Stimulated activated CD8-positive, alpha-beta memory T cell treated with anti-CD3 and anti-CD28 coated beads, Interleukin-12 subunit alpha, Interleukin-12 subunit beta, amount 100 ng/mL, for 24 hours (primary cell): ENCODE measurements at regions not wholly inside any gene's neighbourhood (a gene's known extent, or its start where the extent isn't known, plus 50 kb on each side); places are given as distances from the start of the nearest gene placed in this dataset.

Experiments
- DNase-seq: peaks from one replicate; pipeline ENCODE4 v3.0.0-alpha.2; 2020; ENCODE audit errors: extremely low read depth

DNA sequence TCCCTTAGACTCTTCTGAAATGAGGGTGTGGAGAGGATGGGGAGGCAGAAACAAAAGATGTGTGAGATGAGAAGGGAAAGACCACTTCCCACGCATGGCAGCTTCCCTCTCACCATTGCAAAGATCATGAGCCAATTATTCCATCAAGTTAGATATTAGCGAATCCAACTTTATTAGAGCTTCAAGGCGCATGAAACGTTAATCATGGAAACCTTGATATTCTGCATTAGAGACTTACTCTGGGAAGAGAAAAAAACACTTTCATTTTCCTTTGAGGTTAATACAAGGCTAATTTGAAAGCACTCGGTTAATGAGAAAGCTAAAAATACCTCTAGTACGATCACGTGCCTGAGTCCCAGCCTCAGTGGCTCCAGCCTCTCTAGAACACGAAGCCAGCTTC is 220.6 kb upstream of the RPL38 start:
- DNase-seq = no peak

DNA sequence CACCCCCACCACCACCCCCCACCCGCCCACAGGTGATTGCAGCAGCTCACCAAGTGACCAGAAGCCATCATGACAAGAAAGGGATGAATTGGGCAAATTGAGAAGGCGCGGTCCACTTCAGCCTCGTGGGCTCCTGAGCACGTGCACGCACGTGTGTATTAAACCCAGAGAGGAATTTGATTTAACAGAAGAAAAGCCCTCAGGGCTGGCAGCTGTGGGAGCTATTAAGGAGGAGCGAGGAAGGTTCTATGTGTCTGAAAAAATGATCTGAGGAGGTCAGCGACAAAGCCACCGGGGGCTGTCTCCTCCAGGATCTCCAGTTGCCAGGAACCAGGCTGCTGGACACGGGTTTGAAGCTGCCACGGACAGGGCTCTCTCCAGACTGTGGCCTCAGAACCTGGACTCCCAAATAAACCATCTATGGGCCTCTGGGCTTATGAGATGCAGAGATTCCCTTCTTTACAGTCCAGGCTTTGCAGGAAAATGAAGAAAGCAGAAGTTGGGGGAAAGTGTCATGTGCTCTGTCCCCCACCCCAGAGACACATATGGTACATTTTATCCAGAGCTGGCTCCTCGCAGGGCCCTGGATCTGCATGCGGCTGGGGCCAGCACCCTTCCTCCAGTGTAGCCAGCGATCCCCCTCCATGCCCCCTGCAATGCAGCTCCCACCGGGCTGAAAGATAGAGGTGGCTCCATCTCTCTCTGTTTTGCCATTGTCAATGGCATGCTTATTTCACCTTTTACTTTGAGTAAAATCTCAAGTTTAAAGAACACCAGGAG is 219.7 kb upstream of the RPL38 start:
- no peak for DNase-seq

DNA sequence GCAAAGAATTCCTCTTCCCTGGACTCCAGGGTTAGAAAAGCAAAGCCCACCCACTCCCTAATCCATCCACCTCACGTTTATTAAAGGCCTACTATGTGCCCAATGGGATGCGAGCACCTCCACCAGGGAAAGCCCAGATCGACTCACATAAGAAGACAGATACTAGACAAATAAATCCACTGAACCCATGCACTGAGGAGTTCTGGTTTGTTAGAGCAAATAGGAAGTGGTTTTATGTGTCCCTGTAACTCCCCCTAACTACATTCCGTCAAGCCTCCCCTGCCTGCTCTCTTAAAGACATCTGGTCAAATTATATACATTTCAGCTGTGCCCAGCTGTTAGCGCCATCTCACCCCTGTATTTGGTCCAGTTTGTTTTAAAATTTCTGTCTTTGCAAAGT is 218.5 kb upstream of the RPL38 start:
- DNase-seq = no peak

DNA sequence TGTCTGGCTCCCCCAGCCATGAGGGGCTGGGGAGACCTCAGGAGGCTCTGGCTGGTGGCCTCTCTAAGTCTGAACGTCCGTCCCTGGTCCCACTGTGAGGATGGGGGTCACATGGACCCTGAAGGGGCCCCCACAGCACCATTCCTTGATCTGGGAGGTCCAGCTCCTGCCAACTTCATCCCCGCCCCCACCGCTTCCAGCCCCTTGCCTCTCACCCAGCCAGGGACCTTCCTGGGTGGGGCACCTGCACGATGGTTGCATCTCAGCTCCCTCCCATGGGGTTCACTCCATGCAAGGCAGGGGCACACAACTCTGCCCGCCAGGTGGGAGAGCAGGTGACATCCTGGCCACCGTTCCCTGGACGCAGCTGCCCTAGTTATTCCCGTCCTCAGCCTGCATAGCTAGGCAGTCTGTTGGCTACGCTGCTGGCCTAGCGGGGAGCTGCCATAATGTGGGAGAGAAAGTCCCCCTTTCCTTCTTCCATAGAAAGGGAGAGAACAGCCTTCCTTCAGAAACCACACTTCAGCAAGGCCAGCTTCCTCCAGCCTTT is 217.9 kb upstream of the RPL38 start:
- DNase-seq = no peak

DNA sequence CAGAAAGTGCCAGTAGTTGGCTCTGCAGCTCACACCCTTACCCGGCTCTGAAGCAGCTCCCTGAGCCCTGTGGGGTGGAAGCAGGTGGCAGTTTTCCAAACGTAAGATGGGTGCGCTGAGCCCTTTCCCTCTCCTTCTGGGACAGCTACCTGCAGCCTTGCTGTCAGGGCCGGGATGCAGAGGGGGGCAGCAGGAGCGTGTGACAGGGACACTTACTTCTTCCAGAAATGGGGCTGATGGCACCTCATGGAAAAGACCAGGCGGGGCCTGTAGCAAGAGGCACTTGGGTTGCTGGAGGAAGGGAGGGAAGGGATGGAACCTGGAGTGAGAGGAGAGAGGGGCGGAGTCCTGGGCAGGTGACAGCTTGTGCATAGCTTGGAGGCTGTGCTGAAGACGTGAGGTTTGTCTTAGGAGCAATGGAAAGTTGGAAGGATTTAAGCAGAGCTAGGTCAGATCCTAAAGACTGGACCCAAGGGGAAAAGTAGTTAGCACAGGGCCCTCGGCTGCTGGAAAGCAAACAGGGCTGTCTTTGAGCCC is 216.8 kb upstream of the RPL38 start:
- no peak for DNase-seq

DNA sequence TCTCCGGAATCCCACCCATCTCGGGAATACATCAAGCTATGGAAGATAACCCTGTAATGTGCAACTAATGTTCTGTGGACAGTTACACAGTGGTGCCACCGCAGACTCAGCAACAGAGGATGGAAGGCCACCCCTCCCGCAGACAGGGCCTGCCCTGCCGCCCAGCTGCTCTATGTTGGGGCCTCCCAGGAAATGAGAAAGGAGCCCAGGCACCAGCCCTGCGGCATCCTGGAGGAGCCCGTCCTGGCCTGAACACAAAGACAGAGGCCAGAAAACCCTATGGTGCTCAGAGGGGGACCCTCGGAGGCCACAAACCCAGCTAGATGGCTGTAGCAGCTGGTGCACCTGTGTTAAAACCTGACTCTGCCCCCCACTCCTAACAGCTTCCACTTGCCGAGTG is 216.1 kb upstream of the RPL38 start:
- DNase-seq = no peak

DNA sequence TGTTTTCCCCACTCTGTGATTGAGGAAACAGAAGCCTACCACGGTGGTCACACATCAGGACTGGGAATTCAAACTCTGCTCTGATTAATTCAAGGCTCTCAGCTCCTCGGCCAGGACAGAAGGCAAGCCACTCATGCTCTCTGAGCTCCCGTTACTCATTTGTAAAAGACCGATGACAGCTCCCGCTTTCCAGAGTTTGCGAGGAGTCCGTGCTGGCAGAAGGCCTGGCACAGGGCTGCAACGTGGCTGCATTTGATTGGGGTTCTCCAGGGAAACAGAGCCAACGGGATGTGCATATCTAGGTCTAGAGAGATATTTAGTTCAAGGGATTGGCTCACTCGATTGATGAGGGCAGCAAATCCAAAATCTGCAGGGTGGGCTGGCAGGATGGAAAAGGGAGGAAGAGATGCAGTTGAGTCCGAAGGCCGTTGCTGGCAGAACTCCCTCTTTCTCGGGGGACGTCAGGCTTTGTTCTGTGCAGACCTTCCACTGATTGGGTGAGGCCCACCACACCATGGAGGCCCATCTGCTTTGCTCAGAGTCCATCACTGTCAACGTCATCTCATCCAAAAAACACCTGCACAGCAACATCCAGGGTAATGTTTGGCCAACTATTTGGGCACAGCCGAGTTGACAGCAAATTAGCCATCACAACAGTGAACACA is 215.5 kb upstream of the RPL38 start:
- DNase-seq = no peak

DNA sequence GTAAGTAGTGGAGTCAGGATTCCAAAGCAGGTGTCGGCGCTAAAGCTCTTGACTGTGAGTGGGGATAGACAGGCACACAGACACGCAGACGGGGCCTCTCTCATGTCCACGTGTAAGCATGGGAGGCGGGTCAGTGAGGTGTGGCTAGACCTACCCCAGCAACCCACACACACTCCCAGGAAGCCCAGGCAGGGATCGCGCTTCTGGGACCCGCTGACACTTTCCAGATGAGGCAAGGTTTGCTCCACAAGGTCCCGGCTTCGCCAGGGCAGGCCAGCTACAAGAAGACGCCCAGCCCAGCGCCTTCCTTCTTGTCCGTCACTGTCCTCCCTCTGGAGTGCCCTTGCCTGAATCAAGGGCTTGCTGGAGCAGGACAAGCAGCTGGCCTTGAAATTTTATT is 213.8 kb upstream of the RPL38 start:
- DNase-seq = no peak

DNA sequence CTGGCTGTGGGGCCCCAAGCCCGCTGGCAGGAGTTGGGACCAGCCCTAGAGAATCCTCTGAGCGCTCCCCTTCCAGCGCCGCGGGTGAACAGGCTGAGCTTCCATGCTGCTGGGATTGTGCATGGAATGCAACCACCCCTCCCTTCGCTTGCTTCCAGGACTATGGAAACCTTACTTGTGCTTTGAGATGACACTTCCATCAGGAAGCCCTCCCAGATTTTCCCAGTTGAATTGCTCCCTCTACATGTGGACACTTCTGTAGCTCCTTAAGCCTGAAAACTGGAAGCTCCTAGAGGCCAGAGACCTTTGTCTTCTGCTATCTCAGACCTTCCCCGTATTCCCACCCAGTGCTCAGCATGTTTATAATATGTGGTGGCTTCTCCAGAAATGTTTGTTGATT is 213.2 kb upstream of the RPL38 start:
- DNase-seq = no peak

DNA sequence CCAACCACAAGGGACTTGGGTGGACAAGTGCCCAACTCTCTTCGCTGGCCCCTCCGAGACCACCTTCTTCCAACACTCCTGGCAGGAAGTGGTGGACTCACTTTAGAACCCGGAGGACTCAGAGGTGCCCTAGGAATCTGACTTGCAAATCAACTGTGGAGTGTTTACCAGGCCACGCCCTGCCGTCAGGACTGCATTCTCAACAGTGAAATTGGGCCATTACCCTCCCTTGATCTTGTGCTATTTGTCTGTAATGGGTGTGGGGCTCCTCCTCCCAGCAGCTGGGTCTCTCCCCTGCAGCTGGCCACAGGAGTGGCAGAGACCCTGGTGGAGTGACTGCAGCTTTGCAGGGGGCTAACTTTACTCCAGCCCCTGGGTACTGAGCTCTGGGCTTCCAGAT is 212.2 kb upstream of the RPL38 start:
- no peak for DNase-seq

DNA sequence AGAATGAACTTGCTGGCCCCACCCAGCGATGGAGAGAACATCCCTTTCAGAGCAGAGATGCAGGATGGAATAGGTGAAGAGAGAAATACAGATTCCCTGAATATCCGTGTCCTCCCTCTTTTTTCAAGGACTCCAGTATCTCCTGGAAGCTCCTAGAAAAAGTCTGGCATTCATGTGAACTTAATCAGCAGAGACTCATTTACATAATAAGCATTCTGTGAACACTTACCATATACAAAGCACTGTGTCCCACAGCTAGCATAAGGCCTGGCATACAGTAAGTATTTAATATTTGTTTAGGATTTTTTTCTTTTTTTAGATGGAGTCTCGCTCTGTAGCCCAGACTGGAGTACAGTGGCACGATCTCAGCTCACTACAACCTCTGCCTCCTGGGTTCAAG is 208.5 kb upstream of the RPL38 start:
- DNase-seq = no peak

DNA sequence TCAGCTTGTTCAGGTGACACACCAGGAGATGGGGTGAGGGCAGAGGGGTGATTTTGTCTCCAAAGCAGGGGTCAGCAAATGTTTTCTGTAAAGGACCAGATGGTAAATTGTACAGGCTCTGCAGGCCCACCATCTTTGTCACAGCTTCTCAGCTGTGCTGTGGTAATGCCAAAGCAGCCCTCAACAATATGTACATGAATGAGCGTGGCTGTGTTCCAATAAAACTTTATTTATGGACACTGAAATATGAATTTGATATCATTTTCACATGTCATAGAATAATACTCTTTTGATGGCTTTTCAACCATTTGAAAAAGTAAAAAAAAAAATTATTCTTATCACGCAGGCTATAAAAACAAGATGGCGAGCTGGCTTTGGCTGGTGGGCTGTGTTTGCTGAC is 206.4 kb upstream of the RPL38 start:
- no peak for DNase-seq

DNA sequence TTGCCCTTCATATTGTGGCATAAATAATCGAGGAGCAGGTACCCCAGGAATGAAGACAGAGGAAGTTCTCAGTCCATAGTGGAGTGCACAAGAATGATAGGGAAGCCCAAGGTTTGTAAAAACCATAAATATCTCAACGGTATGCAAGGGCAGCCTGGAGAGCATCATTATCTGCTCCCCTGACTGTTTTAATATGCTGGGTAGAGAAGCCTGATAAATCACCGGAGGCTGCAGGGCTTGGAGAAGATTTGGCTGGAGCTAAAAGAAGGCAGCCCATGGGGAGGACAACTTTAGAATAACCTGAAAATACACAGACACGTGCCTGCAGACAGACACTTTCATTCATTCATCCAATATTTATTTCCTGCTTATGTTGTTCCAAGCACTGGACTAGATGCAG is 205.2 kb upstream of the RPL38 start:
- no peak for DNase-seq

DNA sequence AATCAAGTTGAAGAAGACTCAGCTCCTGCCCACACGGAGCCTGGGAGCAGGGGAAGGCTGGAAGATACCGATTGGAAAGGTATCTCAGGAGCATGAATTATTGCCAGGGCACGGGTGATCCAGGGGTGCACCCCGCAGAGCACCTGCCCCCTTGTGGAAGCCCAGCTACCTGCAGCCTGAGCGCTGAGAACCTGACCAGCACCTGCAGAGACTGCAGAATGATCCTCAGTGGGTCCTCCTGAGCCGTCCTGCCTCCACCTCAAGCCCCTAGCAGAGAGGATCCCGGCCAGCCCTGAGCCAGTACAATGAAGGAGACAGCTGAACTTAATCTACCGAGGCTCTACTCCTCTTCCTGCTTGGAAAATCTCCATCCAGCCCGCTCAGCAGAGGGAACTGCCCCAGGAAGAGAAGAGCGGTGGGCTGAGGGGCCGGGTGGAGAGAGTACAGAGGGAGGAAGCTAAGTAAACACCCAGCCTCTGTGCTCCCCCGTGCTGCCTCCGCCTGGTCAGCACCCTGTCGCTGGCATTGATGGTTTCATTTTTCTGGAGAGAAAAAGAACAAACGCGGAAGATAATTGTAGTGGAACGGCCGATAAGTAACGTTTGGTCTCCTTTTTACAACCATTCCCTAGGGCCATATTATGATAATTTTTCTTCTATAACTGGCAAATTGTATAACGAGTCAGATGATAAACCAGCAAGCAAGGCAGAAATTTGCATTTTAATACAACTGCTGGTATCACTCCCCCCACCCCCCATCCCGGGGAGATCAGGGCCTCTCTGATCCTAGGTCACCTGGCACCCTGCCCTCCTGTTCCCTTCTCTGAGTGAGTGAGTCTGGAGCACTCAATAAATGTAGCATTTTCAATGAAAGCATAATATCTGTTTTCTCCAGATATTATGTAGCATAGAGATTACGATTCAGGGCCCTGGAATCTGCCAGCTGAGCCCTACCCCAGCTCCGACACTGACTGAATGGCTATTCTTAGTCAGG is 204.5 kb upstream of the RPL38 start:
- DNase-seq = no peak

DNA sequence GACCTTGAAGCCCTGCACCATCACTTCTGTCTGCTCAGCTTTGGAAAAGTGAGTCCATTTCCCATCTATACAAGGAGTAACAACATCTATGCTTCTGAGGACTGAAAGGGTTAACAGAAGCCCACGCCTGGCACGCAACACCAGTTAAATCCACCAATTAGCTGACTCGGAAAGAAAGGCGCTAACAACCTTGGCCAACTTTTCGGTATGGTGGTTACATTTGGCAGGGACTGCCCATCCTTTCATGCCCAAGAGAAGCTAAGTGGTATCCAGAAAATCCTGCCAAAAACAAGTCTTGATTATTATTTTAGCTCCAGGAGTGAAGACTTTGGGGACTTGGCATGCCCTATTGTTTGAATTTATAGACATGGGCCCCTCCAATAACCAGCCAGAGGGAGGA is 202.3 kb upstream of the RPL38 start:
- DNase-seq = no peak

DNA sequence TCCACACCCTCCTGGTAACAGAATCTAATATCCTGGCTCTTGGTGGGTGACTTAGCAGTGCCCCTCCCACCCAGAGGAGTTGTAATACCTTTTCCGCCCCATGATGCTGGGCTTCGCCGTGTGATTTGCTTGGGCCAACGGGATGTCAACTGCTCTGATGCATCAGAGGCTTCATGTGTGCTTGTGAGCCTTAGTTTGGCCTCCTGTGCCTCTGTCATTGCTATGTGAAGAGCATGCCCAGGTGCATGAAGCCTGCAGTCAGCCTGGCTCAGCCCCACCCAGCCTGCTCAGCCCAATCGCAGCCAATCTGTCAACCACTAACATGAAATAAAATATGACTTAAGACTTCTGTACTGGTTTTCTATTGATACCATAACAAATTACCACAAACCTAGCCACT is 201.2 kb upstream of the RPL38 start:
- DNase-seq = no peak

DNA sequence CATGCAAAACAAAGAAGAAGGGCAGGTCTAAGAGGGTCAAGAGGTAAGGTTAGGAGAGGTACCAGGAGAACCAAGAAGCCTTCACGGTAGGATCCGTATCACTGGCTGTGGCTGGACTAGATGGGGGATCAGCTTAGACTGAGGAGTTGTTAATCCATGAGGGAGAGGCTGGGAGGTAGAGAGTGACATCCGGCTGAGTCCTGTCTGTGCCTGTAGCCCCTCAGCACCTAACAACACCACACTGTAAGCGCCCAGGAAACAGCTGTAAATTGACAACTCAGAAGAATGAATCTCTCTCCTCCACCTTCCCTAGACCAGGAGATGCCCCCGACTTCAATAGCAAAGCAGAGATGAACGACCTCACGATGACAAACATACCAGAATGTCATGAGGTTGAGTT is 199.4 kb upstream of the RPL38 start:
- DNase-seq = no peak

DNA sequence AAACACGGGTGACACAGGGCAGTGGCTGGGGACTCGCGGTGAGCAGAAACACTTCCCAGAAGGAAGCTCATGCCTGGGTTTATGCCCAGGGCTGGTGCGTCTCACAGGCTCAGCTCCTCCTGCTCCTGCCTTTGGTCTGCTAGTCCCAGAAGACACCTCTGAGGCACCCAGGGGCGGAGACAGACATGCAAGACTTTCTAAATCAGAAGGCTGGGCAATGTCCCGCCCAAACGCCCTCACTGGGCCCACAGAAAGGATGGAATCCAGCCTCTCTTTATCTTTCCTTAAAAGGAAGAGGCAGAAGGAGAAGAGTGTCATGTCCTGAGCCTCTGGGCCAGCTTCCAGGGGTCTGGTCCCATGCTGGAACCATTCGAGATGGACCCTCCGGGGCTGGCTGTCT is 197.7 kb upstream of the RPL38 start:
- DNase-seq = no peak

DNA sequence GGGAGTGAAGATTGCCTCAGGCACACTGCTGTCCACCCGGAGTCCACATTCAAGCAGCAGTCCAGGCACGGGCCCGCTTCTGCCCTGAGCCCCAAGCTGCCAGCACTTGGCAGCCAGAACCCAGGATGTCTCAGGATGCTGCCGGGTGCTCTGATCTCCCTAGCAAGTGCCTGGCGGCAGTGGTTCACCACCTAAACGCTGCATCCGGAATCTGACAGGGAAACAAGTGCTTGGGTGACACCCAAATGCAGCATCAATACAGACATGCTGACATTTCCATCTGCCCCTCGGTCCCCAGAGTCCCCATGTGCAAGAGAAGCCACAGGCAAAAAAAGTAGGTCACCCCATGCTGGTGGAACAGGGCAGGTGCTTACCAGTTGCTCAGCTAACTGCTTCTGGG is 197.1 kb upstream of the RPL38 start:
- DNase-seq = no peak

DNA sequence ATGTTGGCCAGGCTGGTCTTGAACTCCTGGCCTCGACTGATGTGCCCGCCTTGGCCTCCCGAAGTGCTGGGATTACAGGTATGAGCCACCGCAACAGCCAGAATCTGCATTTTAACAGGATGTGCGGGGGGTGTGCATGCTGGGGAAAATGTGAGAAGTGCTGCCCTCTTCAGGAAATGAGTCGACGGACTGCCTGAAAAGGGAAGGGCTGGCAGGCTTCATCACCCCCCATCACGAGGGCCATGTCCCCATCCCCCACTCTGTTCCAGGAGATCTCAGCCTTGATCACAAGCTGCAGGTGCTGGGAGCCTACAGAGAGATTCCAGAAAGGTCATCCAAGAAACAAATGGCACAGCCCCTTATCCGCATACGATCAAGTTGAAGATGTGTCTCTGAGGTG is 195.3 kb upstream of the RPL38 start:
- DNase-seq = no peak

DNA sequence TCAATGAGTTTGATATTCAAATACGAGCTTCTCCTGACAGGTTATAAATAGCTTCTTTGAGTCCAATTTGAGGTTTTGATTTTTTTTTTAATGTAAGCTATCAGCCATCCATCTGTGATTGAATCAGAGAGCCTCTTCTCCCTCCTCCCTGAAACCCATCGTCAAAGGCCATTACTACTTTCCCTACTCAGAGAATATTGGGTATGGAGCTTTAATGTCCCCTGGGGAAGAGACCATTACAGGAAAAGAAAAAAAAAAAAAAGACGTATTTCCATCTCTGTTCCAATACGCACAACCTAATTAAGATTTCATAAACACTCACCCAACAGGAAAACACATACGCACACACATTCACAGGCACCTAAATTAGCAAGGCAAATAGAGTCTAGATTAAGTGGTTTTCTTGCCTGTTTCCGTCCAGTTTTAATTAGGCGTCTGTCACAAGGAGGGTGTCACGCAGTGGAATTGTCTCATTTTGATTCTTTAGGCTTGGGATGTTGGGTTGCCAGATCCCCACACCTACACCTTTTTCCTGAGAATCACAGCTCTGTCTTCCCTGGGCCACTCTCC is 194.3 kb upstream of the RPL38 start:
- DNase-seq = no peak

DNA sequence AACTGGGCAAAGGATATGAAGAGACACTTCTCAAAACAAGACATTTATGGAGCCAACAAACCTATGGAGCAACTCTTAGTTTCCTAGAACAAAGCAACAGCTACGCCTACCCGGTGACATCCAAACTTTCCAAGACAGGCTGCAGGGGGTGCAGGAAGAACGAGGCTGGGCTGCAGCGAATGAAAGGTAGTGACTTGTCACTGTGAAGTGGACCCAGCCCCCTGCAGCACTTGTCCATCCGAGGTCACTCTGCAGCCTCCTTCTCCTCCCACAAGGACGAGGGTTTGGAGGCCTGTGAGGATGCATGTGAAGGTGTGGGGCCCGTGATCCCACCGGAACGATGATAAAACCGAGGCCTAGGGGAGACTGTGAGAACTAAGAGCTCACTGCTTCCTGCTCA is 192.6 kb upstream of the RPL38 start:
- no peak for DNase-seq
